K562 (cell line): ENCODE measurements at regions not wholly inside any gene's neighbourhood (a gene's known extent, or its start where the extent isn't known, plus 50 kb on each side); places are given as distances from the start of the nearest gene placed in this dataset.

ENCODE experiments used
- EHMT2 ChIP-seq: fragments of 450-650 bp; IDR thresholded peaks from 2 replicates; pipeline ENCODE4 v1.6.1; 2018; ENCODE audit warnings: antibody characterized with exemption
- GABPB1 ChIP-seq: sonication (generic); formaldehyde crosslinking; IDR thresholded peaks from 2 replicates; pipeline ENCODE4 v1.8.0; 2022; ENCODE audit warnings: mild to moderate bottlenecking, missing genetic modification reagents
- SREBF1 ChIP-seq: fragments of 150-350 bp; IDR thresholded peaks from 2 replicates; pipeline ENCODE4 v1.6.1; 2014; ENCODE audit warnings: antibody characterized with exemption, low read depth, low read length, borderline replicate concordance
- ZNF551 ChIP-seq: fragments of 250-450 bp; sonication (Bioruptor Pico); IDR thresholded peaks from 2 replicates; pipeline ENCODE4 v1.5.0; 2021; ENCODE audit warnings: mild to moderate bottlenecking, moderate library complexity
- TF ChIP-seq, protein P1 (sequence below): fragments of 450-650 bp; IDR thresholded peaks from 2 replicates; pipeline ENCODE4 v1.6.1; 2016; ENCODE audit warnings: low read depth

DNA sequence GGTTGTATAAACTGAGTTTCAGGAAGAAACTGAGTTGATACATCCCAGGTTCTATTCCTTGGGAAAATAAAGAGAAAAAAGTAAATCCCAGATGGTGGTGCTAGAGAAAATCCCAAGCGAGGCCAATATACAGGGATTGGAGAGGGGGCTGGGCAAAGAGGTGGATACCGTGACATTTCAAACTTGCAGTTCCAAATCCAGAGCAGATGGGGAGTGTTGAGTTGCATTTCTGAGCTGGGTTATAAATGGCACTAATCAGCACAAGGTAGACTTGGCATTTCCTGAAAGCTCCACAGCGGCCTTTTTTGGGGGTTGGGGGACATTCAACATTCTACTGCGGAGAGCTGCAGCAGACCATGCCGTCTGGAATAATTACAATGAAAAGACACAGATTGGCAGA lies 224.4 kb downstream of the NXNL2 start (continued):
- TF ChIP-seq GABPB1 (CRISPR knock-in tag) (no peak), ZNF551 (CRISPR knock-in tag) (no peak), EHMT2 (no peak), SREBF1 (no peak)
- TF ChIP-seq, protein P1, sequence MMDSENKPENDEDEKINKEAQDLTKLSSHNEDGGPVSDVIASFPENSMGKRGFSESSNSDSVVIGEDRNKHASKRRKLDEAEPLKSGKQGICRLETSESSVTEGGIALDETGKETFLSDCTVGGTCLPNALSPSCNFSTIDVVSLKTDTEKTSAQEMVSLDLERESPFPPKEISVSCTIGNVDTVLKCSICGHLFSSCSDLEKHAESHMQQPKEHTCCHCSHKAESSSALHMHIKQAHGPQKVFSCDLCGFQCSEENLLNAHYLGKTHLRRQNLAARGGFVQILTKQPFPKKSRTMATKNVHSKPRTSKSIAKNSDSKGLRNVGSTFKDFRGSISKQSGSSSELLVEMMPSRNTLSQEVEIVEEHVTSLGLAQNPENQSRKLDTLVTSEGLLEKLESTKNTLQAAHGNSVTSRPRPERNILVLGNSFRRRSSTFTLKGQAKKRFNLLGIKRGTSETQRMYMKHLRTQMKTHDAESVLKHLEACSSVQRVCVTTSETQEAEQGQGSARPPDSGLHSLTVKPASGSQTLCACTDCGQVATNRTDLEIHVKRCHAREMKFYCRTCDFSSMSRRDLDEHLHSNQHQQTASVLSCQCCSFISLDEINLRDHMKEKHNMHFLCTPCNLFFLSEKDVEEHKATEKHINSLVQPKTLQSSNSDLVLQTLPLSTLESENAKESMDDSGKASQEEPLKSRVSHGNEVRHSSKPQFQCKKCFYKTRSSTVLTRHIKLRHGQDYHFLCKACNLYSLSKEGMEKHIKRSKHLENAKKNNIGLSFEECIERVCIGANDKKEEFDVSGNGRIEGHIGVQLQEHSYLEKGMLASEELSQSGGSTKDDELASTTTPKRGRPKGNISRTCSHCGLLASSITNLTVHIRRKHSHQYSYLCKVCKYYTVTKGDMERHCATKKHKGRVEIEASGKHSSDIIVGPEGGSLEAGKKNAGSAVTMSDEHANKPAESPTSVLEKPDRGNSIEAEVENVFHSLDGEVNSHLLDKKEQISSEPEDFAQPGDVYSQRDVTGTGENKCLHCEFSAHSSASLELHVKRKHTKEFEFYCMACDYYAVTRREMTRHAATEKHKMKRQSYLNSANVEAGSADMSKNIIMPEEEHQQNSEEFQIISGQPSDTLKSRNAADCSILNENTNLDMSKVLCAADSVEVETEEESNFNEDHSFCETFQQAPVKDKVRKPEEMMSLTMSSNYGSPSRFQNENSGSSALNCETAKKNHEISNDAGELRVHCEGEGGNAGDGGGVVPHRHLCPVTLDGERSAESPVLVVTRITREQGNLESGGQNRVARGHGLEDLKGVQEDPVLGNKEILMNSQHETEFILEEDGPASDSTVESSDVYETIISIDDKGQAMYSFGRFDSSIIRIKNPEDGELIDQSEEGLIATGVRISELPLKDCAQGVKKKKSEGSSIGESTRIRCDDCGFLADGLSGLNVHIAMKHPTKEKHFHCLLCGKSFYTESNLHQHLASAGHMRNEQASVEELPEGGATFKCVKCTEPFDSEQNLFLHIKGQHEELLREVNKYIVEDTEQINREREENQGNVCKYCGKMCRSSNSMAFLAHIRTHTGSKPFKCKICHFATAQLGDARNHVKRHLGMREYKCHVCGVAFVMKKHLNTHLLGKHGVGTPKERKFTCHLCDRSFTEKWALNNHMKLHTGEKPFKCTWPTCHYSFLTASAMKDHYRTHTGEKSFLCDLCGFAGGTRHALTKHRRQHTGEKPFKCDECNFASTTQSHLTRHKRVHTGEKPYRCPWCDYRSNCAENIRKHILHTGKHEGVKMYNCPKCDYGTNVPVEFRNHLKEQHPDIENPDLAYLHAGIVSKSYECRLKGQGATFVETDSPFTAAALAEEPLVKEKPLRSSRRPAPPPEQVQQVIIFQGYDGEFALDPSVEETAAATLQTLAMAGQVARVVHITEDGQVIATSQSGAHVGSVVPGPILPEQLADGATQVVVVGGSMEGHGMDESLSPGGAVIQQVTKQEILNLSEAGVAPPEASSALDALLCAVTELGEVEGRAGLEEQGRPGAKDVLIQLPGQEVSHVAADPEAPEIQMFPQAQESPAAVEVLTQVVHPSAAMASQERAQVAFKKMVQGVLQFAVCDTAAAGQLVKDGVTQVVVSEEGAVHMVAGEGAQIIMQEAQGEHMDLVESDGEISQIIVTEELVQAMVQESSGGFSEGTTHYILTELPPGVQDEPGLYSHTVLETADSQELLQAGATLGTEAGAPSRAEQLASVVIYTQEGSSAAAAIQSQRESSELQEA = no peak
